ENCODE measurements at regions not wholly inside any gene's neighbourhood (a gene's known extent, or its start where the extent isn't known, plus 50 kb on each side); places are given as distances from the start of the nearest gene placed in this dataset.

DNA sequence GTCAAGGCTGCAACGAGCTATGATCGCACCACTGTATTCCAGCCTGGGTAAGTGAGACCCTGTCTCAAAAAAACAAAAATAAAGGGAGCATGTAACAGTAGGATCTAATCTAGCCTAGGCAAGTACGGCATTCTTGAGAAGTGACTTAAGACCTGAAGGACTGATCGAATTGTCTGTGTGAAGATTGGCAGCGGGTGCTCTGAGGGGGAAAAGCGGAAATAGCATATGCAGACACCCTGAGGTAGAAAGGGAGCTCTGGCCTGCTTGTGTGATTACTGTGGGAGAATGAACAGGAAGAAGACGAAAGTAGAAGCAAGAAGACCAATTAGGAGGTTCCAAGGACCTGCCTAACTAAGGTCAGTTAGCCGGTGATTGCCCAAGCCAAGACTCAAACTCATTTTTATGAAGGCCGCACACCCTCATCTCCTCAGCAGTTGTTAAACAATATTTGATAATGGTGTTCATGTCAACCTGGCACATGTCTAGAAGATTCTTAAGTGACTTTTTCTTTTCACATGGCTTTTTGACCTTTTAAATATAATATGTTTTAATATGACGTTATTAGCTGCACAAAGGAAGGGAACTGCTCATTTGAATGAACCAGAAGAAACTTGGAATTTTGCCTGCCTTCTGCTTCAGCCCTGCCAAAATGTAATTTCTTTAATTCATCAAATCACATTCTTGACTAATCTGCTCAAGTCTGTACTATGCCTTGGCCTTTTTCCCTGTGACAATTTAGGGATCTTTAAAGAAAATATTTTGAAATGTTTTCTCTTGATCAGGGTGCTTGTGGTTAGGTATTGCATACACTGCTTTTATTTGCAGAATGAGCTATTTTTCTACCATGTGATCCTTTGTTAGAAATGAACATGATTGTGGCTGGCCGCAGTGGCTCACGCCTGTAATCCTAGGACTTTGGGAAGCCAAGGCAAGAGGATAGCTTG is 289.2 kb upstream of the DMRT1 start:
- no peak for DNase-seq

DNA sequence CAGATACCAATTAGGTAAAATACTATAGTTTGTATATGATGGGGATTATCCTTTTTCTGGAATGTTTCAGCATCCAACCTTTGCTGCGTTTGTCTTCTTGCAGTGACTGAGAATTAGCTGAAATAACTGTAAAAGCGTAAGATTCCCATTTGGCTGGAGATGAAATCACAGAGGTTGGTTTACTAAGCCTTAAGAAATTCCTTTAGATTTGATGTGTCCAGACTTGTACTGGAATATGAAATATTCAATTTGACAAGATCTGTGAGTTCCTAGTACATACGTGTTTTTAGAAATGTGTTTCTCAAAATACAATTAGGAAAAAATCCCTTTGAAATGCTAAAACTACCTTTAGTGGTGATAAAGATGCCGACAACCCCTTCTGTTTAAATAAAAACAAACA is 286.0 kb upstream of the DMRT1 start:
- no peak for DNase-seq

GRCh38 chr9:556199-556598 is 285.3 kb upstream of the DMRT1 start:
- DNase-seq: no peak

DNA sequence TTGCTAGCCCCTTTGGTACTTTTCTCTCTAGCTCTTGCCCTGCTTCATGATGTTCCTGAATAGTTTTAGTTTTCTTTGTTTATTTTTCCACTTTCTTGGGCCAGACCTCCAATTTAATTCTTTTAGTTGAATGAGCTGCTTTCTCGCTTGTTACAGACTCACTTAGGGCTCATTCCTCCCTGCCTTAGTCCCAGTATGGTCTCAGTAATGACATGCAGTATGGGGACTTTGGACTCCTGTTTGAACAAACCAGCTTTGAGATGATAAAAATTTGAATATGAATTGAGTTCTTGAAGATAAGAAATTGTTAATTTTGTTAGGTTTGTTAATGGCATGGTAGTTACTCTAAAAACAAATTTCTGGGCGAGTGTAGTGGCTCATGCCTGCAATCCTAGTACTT is 284.8 kb upstream of the DMRT1 start:
- no peak for DNase-seq

DNA sequence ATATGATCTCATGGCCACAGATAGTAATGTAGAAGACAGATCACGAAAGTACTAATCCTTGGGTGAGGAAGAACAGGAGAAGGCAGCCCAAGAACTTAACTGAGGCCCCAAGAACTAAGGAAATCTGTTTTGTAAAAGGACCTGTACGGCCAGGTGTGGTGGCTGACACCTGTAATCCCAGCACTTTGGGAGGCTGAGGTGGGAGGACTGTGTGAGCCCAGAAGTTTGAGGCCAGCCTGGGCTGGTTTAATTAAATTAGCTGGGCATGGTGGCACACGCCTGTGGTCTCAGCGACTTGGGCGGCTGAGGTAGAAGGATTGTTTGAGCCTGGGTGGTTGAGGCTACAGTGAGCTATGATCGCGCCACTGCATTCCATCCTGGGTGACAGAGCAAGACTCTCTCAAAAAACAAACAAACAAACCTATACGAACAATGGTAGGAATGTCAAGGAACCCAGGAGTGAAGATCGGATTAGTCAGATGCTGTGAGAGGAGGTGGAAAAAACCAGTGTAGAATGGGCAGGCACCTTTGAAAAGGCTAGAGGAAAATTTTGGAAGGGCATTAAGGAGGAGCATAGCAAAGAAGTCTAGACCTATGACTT is 283.8 kb upstream of the DMRT1 start:
- DNase-seq: no peak

- DNase-seq: no peak
These were observed 280.1 kb upstream of the DMRT1 start for GRCh38 chr9:561427-561826.

DNA sequence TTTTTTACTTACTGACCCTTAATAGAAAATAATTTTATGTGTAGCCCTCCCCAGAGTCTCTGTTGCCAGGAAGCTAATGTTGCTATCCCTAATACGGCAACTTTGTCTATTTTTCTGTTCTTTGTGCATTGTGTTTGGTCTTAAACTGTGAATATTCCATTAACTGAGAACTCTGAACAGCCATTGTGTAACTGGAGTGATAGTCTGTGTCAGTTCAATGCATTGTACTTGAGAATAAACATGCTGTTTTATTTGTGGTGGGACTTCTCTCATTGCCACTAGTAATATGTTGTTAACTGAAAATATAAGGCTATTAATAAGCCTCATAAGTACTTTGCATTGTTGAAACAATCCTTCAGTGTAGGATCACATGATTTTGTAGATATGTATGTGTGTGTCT is 278.3 kb upstream of the DMRT1 start:
- no peak for DNase-seq

GRCh38 chr9:565528-565927 is 276.0 kb upstream of the DMRT1 start:
- DNase-seq: no peak

- no peak for DNase-seq
These were observed 274.3 kb upstream of the DMRT1 start for GRCh38 chr9:567128-567746.

DNA sequence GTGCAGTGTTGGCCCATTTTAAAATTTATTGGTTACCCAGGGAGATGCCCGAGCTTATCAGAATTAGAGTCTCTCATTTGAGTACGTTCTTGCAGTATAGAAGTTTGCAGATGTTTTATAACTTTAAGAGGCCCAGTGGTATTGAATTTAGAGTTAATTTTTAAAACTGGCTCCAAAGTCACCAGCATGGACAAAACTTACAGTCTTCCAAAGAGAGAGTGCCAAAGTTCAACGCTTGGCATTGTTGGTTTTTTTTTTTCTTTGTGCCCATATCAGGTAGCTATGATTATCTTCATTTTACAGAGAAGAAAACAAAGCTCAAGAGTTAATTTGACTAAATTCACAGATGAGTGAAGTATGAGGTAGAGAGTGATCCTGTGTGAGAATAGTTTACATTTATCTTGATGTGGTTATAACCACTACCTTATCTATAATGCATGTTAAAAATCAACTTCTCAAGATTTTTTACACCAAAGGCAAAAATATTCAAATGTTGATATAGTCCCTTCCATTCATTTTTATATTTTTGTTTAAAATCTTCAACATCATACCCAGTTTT is 273.7 kb upstream of the DMRT1 start:
- no peak for DNase-seq

DNA sequence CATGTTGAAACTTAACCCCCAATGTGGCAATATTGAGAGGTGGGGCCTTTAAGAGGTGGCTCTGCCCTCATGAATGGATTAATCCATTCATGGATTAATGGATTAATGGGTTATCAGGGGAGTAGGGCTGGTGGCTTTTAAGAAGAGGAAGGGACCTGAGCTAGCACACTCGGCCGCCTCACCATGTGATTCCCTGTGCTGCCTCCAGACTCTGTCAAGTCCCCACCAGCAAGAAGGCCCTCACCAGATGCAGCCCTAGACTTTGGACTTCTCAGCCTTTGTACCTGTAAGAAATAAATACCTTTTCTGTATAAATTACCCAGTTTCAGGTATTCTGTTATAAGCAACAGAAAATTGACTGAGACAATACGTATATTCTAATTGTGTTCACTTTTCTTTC is 272.2 kb upstream of the DMRT1 start:
- DNase-seq: no peak

GRCh38 chr9:570187-570586 is 271.3 kb upstream of the DMRT1 start:
- no peak for DNase-seq

DNA sequence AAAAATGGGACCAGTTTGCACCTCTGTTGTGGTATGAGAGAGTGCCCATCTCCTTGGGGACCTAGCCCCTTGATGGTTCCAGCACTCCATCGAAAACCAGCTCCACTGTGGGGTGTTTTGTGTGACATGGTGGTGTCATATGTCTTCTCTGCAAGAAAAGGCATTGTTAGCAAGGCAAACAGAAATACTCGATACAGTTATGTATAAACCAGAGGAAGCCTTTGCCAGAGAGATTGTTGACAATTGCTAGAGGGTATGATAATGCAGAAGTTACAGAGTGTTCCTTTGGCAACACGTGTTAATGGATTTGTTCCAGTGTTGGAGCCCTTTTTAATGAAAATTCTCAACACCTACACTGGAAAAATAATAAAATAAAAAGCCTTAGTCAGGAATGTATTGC is 270.4 kb upstream of the DMRT1 start:
- DNase-seq: no peak

DNA sequence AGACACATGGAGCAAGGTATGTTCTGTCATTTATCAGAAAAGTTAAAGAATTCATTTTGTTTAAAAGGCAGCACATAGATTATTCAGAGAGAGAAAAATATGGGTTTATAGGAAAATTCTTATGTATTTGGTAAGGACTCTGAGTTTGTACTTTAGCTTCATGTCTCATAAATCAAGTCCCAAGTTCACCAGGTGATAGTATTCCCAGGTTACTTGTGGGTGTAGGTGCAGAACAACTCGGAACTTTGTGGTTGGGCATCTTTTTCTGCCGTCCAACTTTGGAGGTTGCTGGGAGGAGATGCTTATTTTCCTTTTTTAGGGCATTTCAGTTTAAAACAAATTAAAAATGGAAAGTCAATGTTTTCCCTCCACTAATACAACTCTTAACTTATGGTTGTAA is 269.8 kb upstream of the DMRT1 start:
- DNase-seq: no peak

GRCh38 chr9:573691-574410 is 267.6 kb upstream of the DMRT1 start:
- no peak for DNase-seq

GRCh38 chr9:575139-575538 is 266.4 kb upstream of the DMRT1 start:
- DNase-seq: no peak

- no peak for DNase-seq
These were observed 260.7 kb upstream of the DMRT1 start for GRCh38 chr9:580652-581342.

DNA sequence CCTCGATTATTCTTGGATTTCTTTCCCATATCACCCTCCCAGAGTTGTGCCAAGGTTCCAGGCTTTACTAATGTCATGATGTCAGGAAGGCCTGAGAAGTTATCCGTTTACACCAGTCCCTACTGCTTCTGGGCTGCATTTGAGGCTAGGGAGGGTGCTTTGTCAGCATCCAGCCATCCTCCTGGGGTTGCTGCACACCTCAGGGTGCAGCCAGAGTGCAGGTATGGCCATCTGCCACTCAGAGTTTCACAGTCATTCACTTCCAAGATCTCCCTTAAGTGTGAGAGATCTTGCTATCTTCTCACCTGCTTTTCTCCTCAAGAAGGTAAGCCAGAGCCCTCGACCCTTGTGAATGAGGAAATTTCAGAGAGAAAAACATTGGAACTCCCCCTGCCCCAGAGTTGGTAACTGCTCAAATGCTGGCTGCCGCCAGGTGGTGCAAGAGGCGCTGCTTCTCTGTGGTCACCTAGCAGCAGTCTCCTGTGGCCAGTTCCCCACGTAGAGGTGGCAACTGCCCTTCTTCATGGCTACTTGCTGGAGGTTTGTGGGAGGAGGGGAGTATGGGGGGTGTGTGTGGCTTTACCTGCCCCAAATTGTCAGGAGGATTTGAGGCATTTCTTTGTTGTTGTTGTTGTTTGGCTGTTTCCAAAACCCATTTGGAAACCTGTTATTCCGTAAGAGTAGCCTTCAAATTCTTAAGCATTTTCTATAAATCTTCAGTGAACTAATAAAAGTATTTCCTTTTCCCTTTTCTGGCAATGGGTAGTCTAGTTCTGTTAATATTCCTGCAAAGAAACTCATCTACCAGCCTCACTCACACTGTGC is 259.6 kb upstream of the DMRT1 start:
- DNase-seq: no peak

DNA sequence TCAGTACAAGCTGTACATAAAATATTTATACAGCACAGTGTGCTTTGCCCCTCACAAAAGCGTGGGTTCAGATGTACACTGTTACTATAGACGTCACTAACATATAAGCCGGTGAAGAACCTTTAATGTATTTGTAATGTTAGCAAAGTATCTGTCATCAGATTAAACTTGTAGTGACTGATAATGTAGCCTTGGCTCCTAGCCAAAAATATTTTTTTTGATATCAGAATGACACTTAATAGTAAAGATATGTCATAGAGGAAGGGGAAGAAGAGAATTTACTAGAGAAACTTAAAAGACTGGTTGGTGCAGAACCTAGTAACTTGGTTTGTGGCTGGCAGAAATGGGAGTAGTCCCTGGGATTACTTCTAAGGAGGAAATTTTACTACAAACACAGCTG is 258.7 kb upstream of the DMRT1 start:
- no peak for DNase-seq

DNA sequence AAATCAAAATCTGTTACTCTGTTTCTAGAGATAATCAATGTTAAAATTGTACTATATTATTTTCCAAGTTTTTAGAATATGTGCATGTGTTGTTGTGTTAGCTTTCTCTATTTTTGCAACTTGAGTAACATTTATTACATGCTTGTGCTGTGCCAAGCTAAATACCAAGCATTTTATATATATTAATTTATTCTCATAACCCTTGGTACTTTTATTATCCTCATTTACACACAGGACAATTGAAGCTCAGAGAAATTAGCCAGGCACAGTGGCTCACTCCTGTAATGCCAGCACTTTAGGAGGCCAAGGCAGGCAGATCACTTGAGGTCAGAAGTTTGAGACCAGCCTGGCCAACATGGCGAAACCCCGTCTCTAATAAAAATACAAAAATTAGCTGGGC is 254.0 kb upstream of the DMRT1 start:
- DNase-seq: no peak

GRCh38 chr9:588981-589380 is 252.5 kb upstream of the DMRT1 start:
- no peak for DNase-seq

- DNase-seq: no peak
These were observed 251.8 kb upstream of the DMRT1 start for GRCh38 chr9:589723-590122.
